ENCODE measurements at regions not wholly inside any gene's neighbourhood (a gene's known extent, or its start where the extent isn't known, plus 50 kb on each side); places are given as distances from the start of the nearest gene placed in this dataset.
"Not testable (repeated sequence)": the region's sequence is repeated elsewhere in the genome, so short reads cannot be mapped to it uniquely, and the experiment has no call there.

DNA sequence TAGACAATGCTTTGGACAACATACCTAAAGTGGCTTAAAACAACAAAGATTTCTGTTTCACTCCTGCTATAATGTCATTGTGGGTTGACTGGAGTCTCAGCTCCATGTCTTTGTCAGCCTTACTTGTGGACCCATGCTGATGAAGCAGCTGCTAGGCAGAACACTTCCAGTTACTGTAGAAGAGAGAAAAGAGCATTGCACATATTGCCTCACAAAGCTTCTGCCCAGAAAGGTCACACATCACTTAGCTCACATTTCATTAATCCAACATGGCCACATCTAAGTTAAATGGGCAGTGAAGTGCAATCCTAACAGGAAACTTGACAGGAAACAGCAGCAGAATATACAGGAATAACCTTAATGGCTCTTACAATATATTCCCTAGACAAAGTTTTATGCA is 480.5 kb upstream of the HTR1E start:
- no peak for DNase-seq

DNA sequence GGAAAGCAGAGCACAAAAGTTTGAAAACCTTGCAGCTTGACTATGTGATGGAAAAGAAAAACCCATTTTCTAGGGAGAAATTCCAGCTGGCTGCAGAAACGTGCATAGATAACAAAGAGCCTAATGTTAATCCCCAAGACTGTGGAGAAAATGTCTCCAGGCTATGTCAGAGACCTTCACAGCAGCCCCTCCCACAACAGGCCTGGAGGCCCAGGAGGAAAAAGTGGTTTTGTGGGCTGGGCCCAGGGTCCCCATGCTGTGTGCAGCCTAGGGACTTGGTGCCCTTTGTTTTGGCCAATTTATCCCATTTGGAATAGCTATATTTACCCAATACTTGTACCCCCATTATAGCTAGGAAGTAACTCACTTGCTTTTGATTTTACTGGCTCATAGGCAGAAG is 484.1 kb upstream of the HTR1E start:
- DNase-seq: no peak

DNA sequence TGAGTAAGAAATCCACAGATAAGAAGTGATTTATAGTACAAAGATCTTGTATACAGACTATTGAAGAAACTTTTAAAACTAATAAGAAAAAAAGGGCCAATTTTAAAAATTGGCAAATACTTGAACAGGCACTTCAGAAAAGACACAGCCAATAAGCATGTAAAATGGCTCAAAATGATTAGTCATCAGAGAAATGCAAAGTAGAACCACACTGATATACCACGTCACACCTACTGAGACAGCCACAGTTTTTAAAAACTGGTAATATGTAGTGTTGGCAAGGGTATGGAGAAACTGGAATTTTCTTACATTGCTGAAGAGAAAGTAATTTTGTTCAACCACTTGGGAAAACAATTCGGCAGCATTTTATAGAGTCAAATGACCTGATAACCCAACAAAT is 488.9 kb upstream of the HTR1E start:
- no peak for DNase-seq

DNA sequence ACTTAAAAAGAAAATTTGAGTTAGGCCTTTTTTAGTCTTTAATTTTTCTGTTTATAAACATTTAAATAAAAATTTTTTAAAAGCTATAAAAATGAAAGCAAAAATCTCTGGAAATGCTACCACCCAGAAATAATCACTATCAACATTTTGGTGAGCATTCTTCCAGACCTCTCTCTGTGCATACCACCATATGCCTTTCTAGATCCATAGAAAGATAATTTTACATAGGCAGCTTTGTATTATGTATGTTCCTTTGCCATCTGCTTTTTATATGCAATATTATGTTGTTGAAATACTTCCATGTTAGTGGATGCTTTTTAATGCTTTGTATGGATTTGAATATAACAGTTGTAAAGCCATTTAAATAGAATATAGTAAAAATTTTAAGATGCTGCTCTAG is 496.7 kb upstream of the HTR1E start:
- DNase-seq: no peak

DNA sequence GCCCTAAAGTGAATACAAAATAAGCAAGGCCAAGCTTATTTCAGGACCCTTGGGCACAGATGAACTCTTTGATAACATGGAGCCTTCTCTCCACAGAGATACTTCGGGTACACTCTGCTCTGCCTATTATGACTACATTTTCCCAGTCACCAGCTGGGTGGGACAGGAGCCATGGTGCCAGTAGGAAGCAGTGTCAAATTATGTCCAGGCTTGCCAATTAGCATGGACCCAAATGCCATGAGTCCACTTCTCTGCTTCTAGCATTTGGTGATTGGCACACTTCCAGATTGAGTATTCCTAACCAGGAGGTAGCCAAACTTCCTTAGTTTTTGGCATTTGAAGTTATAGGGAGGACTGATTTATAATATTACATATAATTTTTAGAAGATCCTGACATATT is 513.8 kb upstream of the HTR1E start:
- DNase-seq: no peak

DNA sequence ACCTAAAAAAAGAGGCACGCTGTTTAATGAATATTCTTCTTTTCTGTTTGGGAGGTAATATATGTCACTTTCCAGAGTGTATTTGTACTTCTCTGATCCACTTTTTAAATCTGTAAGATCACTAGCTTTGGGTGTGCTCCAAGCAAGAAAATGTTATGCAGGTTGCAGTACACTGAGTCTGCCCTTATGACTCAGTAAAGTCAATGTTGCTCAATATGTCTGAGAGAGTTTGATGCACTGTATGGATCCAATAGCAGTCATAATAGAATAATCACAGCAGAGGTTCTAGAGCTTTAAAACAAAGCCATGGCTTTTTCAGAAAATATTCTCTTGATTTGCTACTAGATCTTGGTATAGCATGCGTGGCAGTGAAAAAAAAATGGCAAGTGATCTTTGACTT is 525.3 kb upstream of the HTR1E start:
- DNase-seq: no peak

DNA sequence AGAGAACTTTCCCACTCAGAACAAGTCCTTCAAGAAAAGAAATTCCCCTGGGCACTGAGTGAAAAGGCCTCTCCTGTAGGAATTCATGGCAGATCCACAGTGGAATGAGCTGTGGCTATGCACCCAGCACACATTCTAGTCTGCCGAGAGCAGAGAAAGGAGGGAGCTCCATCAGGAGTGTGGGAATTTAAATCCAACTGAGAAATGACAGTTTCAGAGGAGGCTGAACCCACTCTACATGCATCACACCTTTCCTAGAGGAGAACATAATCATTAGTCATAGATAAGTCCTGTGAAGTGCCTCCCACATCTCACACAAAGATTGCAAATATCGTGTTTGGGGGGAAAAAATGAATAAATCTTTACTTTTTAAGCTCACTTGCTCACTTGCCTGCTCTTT is 530.2 kb upstream of the HTR1E start:
- no peak for DNase-seq

DNA sequence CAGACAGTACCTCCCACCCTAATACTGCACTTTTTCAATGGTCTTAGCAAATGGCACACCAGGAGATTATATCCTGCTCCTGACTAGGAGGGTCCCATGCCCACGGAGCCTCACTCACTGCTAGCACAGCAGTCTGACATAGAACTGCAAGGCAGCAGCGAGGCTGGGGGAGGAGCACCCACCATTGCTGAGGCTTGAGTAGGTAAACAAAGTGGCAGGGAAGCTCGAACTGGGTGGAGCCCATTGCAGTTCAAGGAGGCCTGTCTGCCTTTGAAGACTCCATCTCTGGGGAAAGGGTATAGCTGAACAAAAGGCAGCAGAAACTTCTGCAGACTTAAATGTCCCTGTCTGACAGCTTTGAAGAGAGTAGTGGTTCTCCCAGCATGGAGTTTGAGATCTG is 544.5 kb upstream of the HTR1E start:
- not testable (repeated sequence) for DNase-seq

DNA sequence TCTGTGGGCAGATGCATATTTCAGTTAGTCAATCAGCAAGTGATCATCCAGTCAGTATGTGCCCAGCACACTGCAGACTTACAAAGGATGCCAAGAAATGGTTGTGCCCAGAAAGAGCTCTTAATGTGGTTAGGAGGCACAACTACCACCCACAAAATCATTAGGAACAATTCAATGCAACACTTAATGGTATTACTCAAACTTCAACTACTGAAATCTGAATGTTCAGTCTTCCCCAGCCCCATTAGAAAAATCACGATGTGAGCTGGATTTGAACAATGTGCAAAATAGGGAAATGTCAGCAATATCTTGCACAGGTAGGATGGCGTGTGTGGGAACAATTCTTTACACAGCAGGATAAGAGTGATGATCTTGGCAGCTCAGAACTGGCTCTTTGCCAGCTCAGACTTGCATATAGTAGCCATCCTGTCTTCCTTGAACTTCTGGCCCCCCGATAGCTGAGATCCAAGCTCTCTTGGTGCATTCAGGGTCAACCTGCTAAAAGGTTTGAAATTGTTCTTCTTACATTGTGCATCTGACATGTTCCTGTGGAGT is 556.7 kb upstream of the HTR1E start:
- no peak for DNase-seq

DNA sequence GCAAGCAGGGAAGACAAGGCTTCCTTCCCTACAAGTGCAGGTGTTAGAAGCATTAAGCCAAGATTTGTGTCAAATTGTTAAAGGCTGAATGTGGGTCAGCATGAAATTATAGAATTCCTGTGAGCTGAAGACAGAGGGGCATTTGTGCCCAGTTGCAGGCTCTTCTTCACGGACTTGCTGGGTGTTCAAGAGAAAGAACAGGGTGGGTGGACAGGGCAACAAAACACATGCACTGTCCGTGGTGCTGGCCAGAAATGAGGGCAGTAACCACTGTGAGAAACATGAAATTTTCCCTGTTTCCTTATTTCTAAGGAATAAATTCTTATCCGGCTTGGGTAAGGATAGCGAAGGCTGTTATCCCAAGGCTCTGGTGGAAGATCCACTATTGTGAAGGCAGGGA is 579.5 kb upstream of the HTR1E start:
- no peak for DNase-seq

DNA sequence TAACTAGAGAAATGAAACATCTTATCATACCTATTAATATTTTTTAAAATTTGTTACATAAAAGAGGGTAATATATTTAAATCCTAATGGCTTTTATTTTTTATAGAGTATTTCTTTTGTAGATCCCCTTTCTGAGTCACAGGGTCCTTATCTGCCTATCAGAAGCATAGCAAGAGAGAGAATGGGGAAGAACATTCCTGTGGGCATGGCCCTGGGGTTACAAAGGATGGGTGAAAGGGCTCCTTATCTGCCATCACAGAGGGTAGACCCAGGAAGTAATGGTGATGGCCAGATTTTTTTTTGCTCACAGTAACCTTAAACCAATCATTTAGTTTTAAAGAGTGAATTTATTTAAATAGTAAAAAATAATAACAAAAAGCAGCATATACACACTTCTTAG is 582.1 kb upstream of the HTR1E start:
- no peak for DNase-seq

DNA sequence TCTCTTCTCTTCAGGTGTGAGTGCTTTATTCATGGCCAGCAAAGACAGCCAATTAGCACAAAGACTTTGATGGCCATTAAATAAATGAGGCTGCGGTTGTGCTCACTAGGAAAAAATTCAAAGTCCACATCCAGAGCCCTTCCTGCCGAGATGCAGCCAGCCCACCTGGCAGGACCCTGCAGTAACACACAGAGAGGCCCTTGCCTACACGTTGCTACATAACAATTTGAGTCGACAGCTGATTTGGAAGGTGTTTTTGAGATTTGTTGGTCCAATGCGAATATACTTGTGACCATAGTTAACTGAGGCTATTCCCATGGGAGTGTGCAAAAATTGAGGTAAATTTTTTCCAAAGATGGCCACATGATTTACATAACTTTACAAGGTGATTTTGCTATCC is 605.4 kb upstream of the HTR1E start:
- DNase-seq: no peak

DNA sequence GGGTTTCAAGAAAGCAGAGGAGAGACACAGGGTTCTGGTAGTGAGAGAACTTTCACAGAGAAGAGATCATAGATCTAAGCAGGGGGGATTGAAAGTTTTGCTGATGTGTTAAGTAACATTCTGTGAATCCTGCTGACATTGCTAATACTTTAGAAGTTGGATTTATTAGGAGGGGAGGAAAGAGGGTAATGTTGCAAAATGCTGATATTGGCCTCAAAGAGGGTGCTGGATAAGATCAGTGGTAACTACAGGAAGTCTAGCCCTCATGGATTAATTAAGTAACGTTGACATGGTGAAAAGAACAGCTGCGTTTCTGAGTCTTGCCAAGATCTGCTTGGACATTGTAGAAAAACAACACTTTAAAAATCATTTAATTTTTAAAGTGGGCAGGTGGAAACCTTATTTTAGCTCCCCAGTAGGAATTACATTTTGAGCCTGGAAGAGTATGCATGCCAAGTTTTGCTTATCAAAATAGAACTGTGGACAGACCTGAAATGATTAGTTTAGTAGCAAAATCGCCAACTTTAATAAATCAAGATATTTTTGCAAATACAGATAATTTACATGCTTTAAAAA is 606.0 kb upstream of the HTR1E start:
- DNase-seq: no peak

DNA sequence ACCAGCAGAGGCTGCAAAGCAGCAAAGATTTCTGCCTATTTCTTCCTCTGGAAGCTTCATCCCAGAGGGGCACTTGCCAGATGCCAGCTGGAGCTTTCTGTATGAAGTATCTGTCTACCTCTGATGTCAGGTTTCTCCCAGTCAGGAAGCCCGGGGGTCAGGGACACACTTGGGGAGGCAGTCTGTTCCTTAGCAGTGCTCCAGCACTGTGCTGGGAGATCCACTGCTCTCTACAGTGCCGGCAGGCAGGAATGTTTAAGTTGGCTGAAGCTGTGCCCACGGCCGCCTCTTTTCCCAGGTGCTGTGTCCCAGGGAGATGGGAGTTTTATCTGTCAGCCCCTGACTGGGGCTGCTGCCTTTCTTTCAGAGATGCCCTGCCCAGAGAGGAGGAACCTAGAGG is 631.1 kb upstream of the HTR1E start:
- DNase-seq: no peak

DNA sequence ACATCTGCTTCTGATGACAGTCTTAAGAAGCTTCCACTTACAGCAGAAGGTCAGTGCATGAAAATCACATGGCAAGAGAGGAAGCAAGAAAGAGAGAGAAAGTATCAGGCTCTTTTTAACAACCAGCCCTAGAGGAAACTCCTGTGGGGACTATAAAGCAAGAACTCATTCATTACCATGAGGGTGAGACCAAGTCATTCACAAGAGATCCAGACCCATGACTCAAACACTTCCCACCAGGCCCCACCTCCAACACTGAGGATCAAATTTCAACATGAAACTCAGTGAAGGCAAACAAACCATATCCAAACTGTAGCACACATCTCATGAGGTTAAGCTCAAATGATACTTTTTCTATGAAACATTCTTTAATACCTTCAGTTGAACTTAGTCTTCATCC is 643.2 kb upstream of the SYNCRIP start:
- DNase-seq: no peak

DNA sequence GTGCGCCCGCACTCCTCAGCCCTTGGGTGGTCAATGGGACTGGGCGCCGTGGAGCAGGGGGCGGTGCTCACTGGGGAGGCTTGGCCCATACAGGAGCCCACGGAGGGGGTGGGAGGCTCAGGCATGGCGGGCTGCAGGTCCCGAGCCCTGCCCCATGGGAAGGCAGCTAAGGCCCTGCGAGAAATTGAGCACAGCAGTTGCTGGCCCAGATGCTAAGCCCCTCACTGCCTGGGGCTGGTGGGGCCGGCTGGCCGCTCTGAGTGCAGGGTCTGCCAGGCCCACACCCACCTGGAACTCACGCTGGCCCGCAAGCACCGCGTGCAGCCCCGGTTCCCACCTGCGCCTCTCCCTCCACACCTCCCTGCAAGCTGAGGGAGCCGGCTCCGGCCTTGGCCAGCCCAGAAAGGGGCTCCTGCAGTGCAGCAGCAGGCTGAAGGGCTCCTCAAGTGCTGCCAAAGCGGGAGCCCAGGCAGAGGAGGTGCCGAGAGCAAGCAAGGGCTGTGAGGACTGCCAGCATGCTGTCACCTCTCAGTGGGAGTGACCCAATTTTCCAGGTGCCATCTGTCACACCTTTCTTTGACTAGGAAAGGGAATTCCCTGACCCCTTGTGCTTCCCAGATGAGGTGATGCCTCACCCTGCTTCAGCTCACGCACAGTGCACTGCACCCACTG is 642.3 kb upstream of the SYNCRIP start:
- not testable (repeated sequence) for DNase-seq

DNA sequence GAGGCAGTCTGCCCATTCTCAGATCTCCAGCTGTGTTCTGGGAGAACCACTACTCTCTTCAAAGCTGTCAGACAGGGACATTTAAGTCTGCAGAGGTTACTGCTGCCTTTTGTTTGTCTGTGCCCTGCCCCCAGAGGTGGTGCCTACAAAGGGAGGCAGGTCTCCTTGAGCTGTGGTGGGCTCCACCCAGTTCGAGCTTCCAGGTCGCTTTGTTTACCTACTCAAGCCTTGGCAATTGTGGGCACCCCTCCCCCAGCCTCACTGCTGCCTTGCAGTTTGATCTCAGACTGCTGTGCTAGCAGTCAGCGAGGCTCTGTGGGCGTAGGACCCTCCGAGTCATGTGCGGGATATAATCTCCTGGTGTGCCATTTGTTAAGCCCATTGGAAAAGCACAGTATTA is 640.9 kb upstream of the SYNCRIP start:
- DNase-seq: not testable (repeated sequence)

DNA sequence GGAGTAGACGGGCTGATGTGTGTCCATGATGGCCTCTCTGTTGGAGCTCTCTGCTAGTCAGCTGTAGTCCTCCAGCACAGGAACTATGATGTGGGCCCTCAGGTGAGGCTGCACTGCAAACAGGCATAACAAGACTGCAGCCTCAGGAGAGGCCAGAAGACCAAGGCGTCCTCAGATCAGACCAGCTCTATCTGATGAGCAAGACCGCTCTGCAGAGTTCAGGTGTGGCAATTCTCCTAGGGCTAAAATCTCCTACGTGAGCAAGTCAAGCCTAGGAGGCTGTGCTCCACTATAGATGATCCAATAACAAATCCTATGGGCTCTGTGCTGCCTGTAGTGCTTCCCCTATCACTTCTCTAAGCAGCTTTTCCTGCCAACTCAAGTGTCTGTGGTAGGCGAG is 633.4 kb upstream of the SYNCRIP start:
- no peak for DNase-seq

DNA sequence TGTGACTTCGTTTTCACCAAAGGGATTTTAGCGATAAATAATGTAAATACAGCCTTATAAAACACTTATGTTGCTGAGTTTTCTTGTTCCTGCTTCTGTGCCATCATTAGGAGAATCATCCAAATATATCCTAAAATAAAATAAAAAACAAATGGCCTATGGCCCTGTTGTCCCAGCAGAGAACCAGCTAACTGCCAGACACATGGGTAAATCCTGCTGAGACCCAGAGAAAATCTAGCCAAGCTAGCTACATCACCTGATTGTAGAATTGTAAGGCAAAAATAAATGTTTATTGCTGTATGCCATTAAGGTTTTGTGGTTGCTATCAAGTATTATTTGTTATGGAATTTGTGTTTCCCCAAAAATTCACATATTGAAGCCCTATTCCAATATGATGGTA is 631.2 kb upstream of the SYNCRIP start:
- no peak for DNase-seq

DNA sequence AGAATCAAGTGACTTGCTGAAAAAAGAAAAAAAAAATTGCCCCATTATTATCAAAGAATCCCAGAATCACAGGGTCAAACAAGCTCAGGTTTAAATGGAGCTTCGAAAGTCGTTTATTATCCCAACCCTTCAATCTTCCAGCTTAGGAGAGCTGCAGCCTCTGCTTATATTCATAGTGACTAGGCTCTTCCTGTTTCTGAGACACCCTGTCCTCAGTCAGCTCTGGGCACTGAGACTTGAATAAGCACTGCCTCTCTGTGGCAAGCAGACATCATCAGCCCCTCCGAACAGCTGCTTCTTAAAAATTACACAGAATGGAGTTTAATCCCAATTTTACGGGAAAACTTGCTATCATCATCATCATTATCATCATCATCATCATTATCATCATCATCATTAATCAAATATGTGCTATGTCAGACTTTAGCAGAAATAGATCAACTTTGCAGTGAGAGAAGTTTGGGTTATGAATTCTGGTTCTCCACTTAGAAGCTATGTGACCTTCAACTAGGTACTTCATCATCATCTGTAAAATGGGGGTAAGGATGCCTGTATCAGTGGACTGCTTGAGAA is 614.0 kb upstream of the SYNCRIP start:
- no peak for DNase-seq

DNA sequence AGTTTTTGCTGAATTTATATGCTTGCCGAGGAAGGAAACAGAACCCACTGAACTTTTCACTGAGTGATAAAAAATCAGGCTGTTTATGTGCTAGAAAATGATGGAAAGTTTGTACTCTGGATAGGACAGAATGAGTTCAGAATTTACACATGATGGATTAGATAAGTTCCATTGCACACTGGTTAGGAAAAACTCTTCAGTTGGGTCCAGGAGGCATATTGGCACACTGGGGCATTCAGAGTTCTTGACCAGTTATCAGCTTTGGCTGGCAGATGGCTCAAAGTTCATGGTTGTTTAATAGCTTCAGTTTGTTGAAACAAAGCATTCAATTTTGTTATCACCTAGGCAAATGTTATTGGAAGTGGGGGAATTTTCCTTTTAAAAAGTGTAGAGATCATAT is 613.3 kb upstream of the SYNCRIP start:
- DNase-seq: no peak

DNA sequence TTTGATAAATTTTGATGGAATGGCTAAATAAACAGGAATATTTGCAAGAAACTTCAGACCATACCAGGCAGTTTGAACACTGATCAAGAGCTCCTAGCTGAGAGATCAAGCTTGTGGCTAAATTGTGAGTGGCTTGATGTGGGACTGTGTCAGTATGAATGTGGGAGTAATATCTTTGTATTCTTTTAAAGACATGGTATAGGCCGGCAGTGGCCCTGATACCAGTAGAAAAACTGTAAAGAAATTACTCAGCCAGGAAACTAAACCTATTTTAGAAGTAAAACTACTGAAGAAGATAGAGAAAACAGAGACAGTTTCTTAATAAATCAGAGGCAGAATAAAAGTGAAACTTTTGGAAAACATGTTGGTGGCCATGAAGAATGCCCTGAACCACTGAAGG is 608.4 kb upstream of the SYNCRIP start:
- no peak for DNase-seq

DNA sequence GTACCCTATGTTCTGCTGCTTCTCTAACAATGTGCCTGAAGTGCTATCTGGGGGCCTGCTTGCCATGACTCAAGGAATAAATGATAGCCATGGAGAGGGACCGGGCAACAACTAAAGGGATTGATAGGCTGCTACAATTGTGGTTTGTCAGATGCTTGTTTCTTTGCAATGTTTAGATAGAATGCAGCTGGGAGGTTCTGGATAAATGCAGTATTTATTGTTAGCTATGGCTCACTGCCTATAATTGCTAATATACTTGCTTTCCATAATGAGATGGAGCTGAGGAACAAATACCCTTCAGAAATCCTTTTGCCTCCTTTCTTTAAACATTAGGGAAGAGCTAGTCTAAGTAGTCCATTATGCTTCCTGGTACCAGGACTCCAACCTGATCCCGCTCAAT is 575.2 kb upstream of the SYNCRIP start:
- no peak for DNase-seq

DNA sequence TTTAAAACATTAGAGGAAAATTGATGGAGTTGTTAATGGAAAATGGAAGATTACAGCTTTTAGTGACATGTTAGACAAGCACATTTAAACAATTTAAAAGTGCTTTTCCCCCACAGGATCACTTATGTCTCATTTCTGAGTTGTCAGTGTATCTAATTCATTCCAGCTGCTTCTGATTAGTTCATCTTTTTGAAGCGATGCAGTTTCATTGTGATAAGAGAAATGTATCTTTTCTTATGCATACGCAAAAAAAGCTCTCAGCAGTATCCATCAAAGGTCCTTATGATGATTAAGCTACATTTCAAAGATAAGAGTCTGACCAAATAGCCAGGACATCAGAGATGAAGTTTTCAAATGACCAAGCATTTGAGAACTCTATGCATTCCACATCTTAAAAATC is 572.6 kb upstream of the SYNCRIP start:
- no peak for DNase-seq

DNA sequence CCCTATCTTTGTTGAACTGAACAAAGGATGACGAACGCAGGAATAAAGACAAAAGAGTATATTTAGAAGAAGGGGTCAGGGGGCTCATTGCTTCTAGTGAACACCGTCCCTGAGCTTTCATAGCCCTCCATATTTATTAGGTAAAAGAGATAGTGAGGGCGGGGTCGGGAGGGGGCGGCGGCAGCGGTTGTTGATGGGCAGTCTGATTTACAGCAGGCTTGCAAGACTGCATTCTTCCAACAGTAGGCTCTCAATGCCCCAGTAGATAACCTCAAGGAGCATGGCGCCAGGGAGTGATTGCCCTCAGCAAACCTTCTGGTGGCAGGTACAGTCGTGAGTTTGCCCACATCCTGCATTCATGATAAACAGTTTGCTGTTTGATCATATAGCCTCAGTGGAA is 563.3 kb upstream of the SYNCRIP start:
- DNase-seq: no peak
